T follicular helper cell (primary cell): ENCODE measurements at regions not wholly inside any gene's neighbourhood (a gene's known extent, or its start where the extent isn't known, plus 50 kb on each side); places are given as distances from the start of the nearest gene placed in this dataset.

Source experiments
- DNase-seq: peaks from one replicate; pipeline ENCODE4 v3.0.0-alpha.2; 2020; ENCODE audit warnings: low read depth

GRCh38 chr11:115767047-115767802 lies 263.0 kb upstream of the CADM1 start:
- DNase-seq, result no peak

- DNase-seq, result no peak
Measured at GRCh38 chr11:115766561-115766960, 262.3 kb upstream of the CADM1 start.

- DNase-seq, result no peak
Measured at GRCh38 chr11:115765803-115766239, 261.6 kb upstream of the CADM1 start.

DNA sequence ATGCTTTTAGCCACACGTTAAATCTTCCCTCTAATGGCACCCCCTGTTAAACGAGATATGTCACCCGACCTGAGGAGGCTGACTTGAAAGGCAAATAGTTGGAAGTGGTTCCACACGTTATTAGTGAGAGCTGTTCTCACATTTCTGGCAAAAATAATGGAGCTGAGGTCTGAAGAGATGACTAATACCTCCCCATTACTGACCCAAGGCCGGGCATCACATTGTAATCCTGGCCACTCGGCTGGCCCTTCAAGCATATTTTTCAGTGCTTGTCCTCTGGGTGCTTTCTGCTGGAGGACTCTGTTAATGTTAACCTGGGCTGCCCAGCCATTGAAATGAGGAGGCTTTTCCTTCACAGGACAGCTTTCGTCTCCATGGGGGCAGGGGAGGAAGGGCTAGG lies 260.0 kb upstream of the CADM1 start:
- no peak for DNase-seq

GRCh38 chr11:115761817-115762216 lies 257.6 kb upstream of the CADM1 start:
- DNase-seq, result no peak

DNA sequence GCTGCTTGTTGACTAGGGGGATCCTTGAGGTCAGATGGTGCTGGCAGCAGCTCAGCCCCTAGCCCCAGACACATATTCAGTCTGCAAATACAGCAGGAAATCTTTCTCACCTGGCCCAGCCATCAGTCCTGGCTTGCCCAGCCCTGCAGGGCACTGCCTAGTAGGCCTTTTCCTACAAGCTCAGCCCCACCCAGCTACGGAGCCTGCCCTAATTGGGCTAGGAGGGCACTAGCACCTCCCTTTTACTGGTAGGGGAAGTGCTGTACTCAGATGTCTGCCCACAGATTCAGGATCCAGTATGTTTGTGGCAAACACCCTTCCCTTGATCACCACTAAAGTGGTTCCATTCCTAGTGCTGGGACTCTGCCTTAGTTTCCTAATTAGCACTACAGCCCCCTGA lies 257.1 kb upstream of the CADM1 start:
- DNase-seq, result no peak

GRCh38 chr11:115760461-115761320 lies 256.5 kb upstream of the CADM1 start:
- DNase-seq, result no peak

DNA sequence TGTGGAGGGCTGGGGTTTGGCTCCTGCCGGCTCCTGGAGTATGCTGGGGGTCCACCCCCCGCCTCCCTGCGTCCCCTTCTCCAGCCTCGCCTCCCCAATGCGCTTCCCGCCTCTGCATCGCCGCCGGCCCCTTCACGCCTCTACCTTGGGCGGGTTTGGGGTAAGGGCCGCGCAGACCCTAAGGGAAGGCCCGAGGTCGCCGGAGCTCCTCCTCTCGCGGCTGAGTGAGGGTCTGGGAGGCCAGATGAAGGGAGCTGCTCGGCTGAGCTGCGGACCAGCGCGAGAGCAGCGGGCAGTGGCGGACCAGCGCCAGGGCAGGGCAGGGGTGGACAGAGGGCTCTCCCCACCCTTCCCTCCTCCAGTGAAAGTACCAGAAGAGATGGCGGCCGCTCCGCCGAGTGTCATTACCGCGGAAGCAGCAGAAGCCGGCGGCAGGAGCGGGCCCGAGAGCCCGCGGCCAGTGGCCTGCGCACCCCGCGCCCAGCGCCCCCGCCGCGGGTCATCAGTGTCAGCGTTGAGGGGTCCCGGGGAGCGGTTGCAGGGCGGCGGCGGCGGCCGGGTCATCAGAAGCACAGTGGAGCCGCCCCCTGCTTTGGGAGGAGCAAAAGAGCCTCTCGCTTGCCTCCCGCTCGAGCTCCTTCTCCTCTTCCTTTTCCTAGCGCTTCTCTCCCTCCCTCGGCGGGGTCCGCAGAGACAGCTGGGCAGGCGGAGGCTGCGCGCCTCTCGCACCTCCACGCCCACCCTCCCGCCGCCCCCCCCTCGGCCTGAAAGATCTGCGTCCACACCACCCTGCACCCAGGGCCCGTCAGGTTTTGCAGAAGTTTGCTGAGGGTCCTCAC lies 255.6 kb upstream of the CADM1 start:
- DNase-seq, result no peak

GRCh38 chr11:115758011-115758410 lies 253.8 kb upstream of the CADM1 start:
- no peak for DNase-seq

DNA sequence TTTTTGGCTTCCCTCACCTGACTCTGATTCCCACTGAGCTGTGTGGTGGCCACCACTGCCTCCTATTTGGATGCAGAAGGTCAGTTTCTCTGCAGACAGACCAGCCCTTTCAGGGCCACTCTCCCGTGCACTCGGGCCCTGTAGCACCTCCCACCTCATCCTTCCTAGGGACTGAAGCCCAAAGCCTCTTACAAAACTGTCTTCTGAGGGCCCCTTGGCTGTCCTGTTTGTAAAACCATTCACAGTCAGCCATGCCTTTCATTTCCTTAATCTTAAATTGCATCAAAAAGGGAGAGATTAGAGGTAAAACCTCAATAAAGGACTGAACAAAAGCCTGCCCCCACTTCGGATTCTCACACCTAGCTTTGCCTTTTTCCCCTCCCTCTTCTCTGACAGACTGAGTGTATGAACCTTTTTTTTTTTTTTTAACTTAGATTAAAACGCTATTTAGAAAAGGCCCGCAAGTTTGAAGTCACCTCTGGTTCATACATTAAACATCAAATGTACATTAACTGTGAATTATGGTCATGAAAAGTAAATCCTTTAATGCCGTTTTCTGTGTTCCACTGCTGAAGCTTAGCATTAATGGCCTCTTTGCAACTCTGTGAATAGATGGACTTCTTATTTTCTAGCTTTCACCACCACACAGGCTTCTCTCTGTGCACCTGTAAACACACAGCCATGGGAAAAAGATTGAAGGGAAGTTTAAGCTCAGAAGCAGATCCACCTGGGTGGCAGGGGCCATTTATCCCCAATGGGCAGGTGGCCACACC lies 247.2 kb upstream of the CADM1 start:
- no peak for DNase-seq

DNA sequence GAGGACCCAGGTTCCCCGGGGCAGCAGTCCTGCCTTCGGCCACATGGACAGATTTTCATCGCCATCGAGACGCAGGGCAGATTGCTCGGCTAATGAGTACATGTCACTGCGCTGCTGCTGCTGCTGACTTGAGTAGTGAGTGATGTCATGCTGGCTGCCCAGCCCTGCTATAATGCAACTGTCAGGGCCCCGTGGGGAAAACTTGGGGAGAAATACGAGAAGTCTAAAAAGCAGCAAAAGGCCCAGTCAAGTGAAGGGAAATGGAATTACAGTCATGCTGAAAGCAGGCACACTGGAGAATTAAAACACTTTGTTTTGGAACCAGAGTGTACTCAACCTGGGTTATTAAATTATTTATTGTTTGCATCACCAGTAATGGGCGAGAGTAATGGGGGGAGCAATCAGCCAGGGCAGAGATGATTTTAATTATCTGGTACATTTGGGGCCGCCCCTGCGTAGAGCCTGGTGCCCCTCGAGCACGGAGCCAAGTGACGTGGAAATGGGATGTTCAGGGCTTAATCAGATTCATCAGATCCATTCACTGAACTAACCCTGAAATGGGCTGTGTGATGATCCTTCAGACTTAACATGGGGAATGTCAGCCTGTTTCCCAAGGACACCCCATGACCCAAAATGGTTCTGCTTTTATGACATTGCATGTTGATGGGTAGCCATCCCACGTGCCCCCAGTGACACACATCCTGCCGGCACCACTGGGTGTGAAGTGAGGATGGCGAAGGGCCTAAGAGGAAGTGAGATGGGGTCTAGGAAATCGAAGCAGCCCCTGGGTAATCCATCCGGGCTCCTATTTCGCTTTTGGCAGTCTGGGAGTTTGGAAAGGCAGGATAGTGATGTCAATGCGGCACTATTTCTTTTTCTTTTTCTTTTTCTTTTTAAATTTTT lies 241.6 kb upstream of the CADM1 start:
- no peak for DNase-seq

- no peak for DNase-seq
Measured at GRCh38 chr11:115745066-115745465, 240.9 kb upstream of the CADM1 start.

DNA sequence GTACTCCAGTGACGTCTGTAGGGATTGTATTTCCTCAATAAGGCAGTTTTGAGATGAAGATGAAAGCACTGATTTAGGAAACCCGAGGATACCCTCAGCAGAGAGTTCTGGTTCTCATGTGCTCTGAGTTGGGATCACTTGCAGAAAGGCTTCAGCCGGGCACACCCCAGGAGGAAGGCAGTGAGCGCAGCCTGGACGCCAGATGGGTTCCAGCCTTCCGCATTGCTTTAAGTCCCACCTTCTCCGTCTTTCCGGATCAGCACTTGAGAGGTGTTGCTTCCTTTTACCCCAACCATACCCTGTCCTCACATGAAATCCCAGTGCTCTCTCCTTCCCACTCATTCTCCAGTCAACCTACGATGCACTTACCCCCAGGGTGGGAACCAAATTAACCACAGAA lies 239.5 kb upstream of the CADM1 start:
- no peak for DNase-seq

- DNase-seq, result no peak
Measured at GRCh38 chr11:115741376-115742107, 237.3 kb upstream of the CADM1 start.

DNA sequence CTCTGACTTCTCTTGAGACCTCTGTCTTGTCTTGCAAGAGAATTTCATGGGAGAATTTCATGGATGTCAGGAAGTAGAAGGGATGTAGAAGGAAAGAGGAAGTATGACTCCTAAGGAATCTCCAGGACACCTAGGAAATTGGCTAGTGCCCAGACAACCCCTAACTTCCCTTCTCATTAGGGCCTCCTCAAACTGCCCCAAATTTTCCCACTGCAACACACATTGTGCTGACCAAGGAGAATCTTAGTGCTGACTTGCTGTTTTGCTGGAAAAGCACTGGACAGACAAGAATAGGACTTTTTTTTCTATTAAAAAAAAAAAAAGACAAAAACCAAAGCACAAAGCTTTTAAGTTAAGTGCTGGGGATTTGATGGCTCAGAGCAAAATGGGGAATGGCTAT lies 236.1 kb upstream of the CADM1 start:
- DNase-seq, result no peak

DNA sequence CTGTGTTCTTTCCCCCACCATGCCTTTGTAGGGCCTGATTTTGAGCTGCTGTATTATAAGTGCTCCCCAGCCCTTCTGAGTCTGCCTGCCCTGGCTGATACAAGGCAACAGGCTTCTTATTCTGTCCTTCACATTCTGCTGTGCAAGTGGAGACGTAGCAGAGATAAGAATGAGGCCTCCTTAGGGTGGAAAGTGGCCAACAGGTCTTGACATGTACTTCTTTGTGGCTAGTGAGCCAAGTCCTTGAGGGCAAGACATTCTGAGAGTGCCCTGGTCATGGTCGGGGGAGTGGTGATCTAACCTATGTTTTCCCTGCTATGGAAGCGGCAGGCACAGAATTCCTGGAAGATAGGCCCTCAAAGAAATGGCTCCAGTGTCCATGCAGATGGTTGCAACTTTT lies 235.7 kb upstream of the CADM1 start:
- no peak for DNase-seq

DNA sequence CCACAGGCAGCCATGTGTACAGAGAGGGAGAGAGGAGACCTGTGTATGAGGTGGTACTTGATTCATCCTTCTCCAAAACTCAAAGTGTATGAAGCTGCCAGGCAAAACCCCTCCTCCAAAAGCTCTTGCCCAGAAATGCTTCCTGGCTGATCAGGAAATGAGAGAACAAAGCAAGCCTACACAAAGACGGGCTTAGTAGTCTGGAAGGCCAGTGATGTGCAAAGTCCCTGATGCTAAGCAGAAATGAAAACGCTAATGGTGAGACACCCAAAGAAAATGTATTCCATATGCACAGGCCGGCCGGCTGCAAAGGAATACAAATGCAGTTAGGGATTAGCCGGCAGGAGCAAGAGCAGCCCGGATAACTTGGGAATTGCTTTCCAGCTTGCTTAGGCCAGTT lies 234.9 kb upstream of the CADM1 start:
- DNase-seq, result no peak

GRCh38 chr11:115737875-115738274 lies 233.7 kb upstream of the CADM1 start:
- DNase-seq, result no peak

DNA sequence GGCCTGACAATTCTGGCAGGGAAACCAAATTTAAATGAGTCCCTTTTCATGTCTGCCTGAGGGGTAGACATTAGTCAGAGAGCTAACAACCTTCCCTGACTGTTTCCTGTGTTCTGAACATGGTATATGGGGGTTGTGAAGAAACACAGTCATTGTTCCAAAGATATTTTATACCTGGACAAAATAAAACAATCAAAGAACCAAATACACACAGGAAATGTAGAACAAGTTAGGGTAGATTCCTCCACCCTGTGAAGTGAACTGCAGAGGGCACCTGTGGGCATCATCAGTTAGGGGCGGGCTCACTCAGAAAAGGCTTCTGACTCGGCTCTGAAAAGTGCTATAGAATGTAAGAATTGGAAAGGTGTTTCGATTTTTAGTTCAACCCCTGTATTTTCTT lies 231.9 kb upstream of the CADM1 start:
- DNase-seq, result no peak

DNA sequence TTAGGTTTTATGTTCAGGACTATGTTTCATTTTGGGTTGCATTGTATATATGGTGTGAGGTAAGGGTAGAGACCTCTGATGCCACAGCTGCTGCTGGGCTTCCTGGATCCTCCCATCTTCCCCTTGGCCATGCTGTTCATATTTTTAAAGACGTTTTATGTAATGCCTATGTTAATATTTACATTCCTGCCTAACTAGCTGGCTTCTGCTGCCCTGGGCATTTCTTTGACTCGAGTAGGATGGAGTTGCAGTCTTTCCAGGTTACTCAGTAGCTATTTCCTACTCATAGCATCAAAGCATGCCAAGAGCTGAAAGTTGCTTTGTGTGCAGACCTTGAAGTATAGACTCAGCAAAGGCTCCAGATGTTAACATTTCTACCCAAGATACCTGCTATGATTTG lies 220.5 kb upstream of the CADM1 start:
- no peak for DNase-seq
